ENCODE measurements at regions not wholly inside any gene's neighbourhood (a gene's known extent, or its start where the extent isn't known, plus 50 kb on each side); places are given as distances from the start of the nearest gene placed in this dataset.

- TF ChIP-seq CTCF (conservative IDR thresholded peaks at IDR 0.05) (no peak), EZH2 (IDR thresholded peaks at IDR 0.05; ENCODE audit: low read depth) (no peak)
Observed at GRCh38 chr2:59204040-59204439, 962.9 kb upstream of the FANCL start.

Data from PC-9 (cell line).